Nephron progenitor cell (in vitro differentiated cells): ENCODE measurements at regions not wholly inside any gene's neighbourhood (a gene's known extent, or its start where the extent isn't known, plus 50 kb on each side); places are given as distances from the start of the nearest gene placed in this dataset.

Source experiments
- DNase-seq: peaks from one replicate; pipeline ENCODE4 v3.0.0; 2021
- H3K27ac Mint-ChIP-seq: 2 replicates; pipeline ENCODE4 v1.8.0; 2021; ENCODE audit warnings: mild to moderate bottlenecking, moderate library complexity, mixed read lengths
- H3K27me3 Mint-ChIP-seq: 2 replicates; pipeline ENCODE4 v1.8.0; 2021; ENCODE audit warnings: mild to moderate bottlenecking, low read depth, mixed read lengths; ENCODE audit not compliant: poor library complexity
- H3K36me3 Mint-ChIP-seq: 2 replicates; pipeline ENCODE4 v1.8.0; 2021; ENCODE audit warnings: low read depth, mixed read lengths
- H3K4me1 Mint-ChIP-seq: 2 replicates; pipeline ENCODE4 v1.8.0; 2021; ENCODE audit warnings: mixed read lengths
- H3K4me3 Mint-ChIP-seq: 2 replicates; pipeline ENCODE4 v1.8.0; 2021; ENCODE audit warnings: mild to moderate bottlenecking, moderate library complexity, mixed read lengths
- H3K9me3 Mint-ChIP-seq: 2 replicates; pipeline ENCODE4 v1.8.0; 2021; ENCODE audit warnings: mild to moderate bottlenecking, moderate library complexity, mixed read lengths
- CTCF ChIP-seq: fragments of 200-600 bp; sonication (generic); IDR thresholded peaks from 2 replicates; pipeline ENCODE4 v1.5.0; 2021; ENCODE audit warnings: antibody characterized with exemption

- Mint-ChIP-seq H3K27me3 (no peaks in the 10 kb centered on the region), H3K9me3 (no peaks in the 10 kb centered on the region), H3K4me3 (no peak overlapping the region), H3K4me1 (peaks cover 14% of the 10 kb centered on the region), H3K36me3 (no peaks in the 10 kb centered on the region), H3K27ac (no peak overlapping the region)
- TF ChIP-seq CTCF = no peak
- no peak for DNase-seq
These were observed 119.1 kb upstream of the RND3 start for GRCh38 chr2:150606380-150607060.

GRCh38 chr2:150605664-150606063 lies 118.2 kb upstream of the RND3 start:
- no peak overlapping the region for H3K4me3 Mint-ChIP-seq
- no peak for DNase-seq

GRCh38 chr2:150601280-150602038 lies 114.0 kb upstream of the RND3 start:
- TF ChIP-seq CTCF = no peak
- Mint-ChIP-seq H3K4me3 (no peak overlapping the region), H3K9me3 (no peaks in the 10 kb centered on the region), H3K27me3 (no peaks in the 10 kb centered on the region), H3K27ac (no peak overlapping the region), H3K4me1 (no peaks in the 10 kb centered on the region), H3K36me3 (no peaks in the 10 kb centered on the region)
- DNase-seq = no peak

More at GRCh38 chr2:150605664-150606063, 118.2 kb upstream of the RND3 start:
- peaks cover 10% of the 10 kb centered on the region for H3K4me1 Mint-ChIP-seq
- no peak overlapping the region for H3K27ac Mint-ChIP-seq
- H3K36me3 Mint-ChIP-seq = no peaks in the 10 kb centered on the region
- TF ChIP-seq CTCF = no peak
- no peaks in the 10 kb centered on the region for H3K27me3 Mint-ChIP-seq
- H3K9me3 Mint-ChIP-seq = no peaks in the 10 kb centered on the region

GRCh38 chr2:150599889-150600288 lies 112.4 kb upstream of the RND3 start:
- Mint-ChIP-seq H3K4me1 (peaks cover 6% of the 10 kb centered on the region), H3K27me3 (no peaks in the 10 kb centered on the region), H3K4me3 (no peak overlapping the region), H3K36me3 (no peaks in the 10 kb centered on the region), H3K27ac (no peak overlapping the region), H3K9me3 (no peaks in the 10 kb centered on the region)
- TF ChIP-seq CTCF = no peak
- DNase-seq = no peak

- no peak for TF ChIP-seq CTCF
- Mint-ChIP-seq H3K4me3 (no peak overlapping the region), H3K27ac (no peak overlapping the region), H3K9me3 (no peaks in the 10 kb centered on the region), H3K27me3 (no peaks in the 10 kb centered on the region), H3K4me1 (peaks cover 6% of the 10 kb centered on the region), H3K36me3 (no peaks in the 10 kb centered on the region)
- no peak for DNase-seq
These were observed 110.9 kb upstream of the RND3 start for GRCh38 chr2:150598383-150598782.
